Adrenal gland (tissue), 5 donors: ENCODE measurements at regions not wholly inside any gene's neighbourhood (a gene's known extent, or its start where the extent isn't known, plus 50 kb on each side); places are given as distances from the start of the nearest gene placed in this dataset.

Experiments used
- POLR2A ChIP-seq, 2 donors: fragments of 450-650 bp; IDR thresholded peaks; one replicate each; pipeline ENCODE4 v1.6.1; 2017; ENCODE audit warnings: antibody characterized with exemption in 2 of 2, mild to moderate bottlenecking in 2 of 2, moderate library complexity in 1 of 2
- TF ChIP-seq, protein P1 (sequence below), 6 experiments: fragments of 450-650 bp in 4 of 6; fragments of 200-600 bp in 2 of 6; sonication (generic) in 1 of 6; IDR thresholded peaks; 1 replicate in 5 of 6; 2 replicates in 1 of 6; pipeline versions ENCODE4 v1.5.1 to v1.8.0; 2016 to 2021; ENCODE audit warnings: antibody characterized with exemption in 6 of 6, mild to moderate bottlenecking in 2 of 6, moderate library complexity in 1 of 6
- donor health status: DM: no; HTN: no; CAD: no.

DNA sequence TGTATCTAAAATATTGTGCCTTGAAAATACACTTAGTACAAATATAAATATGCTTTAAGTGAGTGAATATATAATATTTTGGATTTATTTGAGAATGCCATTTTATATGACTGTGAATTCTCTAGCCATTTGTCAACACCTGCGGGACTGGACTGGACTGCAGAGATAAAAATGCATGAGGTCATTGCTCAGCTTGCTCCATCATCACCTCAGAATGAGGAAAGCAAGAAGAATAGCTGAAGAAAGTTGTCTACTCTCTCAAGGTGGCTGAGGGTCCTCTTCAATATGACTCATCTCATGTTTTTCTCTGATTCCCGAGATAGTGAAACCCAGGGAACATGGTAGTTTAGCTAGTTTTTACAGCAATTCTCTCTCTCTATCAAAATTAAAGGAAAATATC, 732.5 kb upstream of the AGA start:
- TF ChIP-seq, protein P1, sequence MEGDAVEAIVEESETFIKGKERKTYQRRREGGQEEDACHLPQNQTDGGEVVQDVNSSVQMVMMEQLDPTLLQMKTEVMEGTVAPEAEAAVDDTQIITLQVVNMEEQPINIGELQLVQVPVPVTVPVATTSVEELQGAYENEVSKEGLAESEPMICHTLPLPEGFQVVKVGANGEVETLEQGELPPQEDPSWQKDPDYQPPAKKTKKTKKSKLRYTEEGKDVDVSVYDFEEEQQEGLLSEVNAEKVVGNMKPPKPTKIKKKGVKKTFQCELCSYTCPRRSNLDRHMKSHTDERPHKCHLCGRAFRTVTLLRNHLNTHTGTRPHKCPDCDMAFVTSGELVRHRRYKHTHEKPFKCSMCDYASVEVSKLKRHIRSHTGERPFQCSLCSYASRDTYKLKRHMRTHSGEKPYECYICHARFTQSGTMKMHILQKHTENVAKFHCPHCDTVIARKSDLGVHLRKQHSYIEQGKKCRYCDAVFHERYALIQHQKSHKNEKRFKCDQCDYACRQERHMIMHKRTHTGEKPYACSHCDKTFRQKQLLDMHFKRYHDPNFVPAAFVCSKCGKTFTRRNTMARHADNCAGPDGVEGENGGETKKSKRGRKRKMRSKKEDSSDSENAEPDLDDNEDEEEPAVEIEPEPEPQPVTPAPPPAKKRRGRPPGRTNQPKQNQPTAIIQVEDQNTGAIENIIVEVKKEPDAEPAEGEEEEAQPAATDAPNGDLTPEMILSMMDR (IDR thresholded peaks at IDR 0.05): no peak
- TF ChIP-seq POLR2A (IDR thresholded peaks at IDR 0.05): no peak
